Fibroblast of peridontal ligament (primary cell): ENCODE measurements at regions not wholly inside any gene's neighbourhood (a gene's known extent, or its start where the extent isn't known, plus 50 kb on each side); places are given as distances from the start of the nearest gene placed in this dataset.
"Not testable (repeated sequence)": the region's sequence is repeated elsewhere in the genome, so short reads cannot be mapped to it uniquely, and the experiment has no call there.

Source experiments
- DNase-seq: peaks from one replicate; pipeline ENCODE4 v3.0.0-alpha.2; 2010; ENCODE audit errors: extremely low read depth

DNA sequence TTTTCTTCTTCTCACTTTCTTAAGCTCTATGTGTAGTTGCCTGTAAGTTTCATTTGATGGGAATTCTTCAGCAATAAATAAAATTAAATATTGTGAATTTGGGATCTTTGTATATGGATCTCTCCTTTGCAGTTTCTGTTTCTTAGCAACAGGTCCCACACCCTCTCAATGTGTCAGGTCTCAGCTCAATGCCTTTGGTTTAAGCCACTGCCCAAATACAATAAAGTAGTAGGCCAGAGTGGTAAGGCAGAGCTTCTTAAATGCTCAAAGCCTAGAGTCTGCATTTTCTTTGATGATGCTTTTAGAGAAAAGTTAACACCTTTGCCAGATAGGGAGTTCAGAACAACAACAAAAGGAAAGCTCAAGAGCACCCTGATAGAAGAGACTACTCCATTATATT is 343.7 kb downstream of the NSUN3 start:
- DNase-seq: no peak

DNA sequence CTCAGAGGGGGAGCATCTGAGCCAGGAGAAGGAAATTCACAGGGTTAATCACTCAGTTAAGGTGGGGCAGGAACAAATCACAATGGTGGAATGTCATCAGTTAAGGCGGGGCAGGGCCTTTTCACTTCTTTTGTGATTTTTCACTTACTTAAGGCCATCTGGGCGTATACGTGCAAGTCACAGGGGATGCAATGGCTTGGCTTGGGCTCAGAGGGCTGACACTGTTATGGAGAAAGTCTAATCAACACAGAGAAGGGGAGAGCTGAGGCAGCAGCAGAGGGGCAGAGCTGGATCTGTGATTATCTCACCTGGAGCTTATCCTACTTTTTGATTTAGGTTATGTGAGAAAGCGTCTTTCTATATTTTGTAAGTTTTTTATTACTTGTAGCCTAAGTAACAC is 350.1 kb downstream of the NSUN3 start:
- DNase-seq: not testable (repeated sequence)

DNA sequence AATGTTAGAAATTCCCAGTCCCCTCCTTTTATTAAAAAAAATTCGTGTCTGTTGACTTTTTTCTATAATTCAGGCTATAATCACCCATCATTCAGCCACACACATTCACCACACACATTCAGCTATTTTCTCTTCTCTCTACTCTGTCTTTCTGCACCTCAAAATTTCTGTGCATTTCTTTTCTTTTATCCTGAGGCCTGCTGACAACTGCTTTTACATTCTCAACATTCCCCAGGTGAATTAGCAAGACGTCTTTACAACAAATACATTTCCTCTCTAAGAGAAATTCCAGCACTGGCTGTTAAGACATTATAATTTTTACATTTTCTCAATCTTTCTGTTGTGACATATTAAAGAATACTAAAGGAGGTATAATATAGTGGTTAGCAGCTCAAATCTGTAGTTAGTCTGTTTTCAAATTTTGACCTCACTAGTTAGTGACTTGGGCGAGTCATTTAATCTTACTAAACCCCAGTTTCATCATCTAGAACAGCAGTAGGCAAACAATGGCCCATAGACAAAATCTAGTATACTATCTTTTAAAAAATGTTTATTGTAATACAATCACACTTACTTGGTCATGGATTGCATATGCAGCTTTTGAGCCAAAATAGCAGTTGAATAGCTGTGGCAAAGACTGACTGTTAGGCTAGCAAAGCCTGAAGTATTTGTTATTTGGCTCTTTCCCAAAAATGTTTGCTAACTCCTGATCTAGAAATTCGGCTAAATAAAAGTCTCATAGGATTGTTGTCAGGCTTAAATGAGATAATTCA is 350.7 kb downstream of the NSUN3 start:
- DNase-seq: peak; percentile 80

DNA sequence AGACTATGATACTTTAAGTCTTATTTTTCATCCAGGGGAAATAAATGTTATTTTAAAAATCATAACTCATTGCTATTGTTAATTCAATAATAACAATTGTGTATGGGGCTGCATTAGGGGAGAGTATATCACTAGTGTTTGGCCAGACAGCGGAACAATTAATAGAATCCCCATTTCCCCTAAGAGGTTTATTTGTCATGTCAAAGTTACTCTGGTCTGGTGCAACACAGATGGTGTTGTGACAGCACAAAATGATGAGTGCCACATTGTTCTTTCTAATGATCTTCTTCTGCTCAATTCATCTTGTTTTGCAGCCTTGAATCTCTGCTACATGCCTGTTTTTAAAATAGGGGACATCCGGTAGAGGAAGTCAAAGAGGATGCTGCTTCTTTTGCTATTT is 351.6 kb downstream of the NSUN3 start:
- DNase-seq: no peak

DNA sequence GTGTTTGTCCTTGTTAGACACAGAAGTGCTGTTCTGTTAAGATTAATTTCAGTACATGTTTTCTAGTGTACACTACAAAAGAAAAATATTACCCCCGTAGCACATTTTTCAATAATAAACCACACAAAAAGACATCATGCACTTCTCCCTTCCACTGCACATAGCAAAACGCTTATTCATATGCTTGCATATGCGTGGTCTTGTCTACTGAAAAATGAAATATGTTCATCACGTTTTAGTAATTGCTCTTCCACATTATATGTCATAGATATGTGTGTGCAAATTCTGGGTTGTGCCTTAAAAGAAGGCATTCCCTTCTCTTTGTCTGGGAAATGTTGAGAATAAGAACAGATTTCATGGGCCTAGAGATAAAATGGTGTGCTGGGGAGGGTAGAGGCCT is 353.9 kb downstream of the NSUN3 start:
- DNase-seq: no peak

DNA sequence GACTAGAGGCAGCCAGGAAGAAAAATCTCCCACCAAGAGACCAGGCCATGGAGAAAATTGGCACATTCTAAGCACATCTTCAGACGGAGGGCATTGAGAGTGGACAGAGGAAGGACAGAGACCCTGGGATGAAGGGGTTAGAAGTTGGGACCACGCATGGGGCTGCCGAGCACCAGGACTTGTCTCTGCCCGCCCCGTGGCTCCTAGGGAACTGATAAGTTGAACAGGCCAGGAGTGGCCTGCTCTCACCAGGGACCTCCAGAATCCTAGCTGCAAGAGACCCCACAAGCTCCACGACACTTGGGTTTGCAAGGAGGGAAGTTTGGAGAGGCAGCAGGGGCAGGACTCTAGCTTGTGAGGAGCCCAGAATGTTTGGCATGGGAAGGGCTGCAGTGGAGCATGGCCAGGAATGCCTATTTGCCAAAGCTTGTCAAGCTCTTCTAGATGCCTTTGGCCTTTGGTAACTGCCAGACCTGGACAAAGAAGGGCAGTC is 355.1 kb downstream of the NSUN3 start:
- no peak for DNase-seq

DNA sequence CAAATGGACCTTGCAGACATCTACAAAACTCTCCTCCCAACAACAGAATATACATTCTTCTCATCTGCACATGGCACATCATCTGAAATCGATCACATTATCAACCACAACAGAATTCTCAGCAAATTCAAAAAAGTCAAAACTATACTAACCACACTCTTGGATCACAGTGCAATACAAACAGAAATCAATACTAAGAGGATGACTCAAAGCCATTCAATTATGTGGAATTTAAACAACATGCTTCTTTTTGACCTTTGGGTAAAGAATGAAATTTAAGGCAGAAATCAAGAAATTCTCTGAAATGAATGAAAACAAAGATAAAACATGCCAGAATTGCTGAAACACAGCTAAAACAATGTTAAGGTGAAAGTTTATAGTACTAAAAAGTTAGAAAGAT is 358.1 kb downstream of the NSUN3 start:
- DNase-seq: peak; percentile 63

DNA sequence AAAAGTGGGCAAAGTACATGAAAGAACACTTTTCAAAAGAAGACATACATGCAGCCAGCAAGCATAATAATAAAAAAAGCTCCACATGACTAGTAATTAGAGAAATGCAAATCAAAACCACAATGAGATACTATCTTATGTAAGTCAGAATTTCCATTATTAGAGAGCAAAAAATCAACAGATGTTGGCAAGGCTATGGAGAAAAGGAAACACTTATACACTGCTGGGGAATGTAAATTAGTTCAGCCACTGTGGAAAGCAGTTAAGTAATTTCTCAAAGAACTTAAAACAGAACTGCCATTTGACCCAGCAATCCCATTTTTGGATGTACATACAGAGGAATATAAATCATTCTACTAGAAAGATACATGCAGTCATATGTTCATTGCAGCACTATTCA is 360.7 kb downstream of the NSUN3 start:
- peak; percentile 67 for DNase-seq

DNA sequence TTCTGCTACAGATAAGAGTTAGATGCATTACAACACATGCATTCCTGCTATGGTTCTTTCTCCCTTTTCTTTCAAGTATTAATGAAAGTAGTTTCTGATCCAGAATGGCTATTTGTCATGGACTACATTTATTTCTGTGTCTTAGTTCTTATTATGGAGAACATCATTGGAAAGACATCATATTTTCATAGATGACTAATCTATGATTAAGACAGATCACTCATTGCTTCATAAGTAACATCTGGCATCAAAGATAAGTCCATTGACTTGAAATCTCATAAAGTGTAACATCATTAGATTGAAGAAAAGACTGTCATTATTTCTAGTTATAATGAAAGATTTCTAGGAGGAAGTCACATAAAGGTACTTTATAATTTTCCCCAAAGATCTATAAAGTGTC is 366.7 kb downstream of the NSUN3 start:
- DNase-seq: no peak

DNA sequence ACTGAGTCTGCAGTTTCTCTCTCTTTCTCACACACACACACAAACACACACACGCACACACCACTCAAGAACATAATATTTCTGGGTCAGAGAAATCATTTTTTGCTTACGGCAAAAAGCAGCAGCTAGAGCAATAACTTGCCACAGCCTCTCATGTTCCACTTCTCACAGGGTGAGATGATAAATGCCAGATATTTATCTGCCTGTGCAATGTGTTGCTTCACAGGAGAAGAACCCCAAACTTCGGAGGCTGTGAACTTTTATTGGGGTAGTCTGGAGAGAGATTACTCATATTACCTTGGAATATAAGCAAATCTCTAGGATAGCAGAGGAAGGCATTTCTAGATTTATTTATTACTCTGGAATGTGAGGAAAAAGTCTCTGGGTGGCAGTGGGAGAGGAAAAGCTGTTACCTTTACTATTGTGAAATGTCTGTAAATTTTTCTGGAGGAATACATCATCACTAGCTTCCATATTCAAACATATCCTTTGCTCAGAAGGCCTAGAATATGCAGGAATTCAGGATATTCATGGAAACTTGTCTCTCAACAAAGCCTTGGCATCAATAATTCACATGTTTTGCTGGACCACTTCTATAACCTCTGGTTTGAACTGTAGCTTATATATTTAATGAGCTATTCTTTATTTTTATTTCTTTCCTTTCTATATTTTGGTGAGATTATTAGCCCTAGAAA is 369.2 kb downstream of the NSUN3 start:
- no peak for DNase-seq

DNA sequence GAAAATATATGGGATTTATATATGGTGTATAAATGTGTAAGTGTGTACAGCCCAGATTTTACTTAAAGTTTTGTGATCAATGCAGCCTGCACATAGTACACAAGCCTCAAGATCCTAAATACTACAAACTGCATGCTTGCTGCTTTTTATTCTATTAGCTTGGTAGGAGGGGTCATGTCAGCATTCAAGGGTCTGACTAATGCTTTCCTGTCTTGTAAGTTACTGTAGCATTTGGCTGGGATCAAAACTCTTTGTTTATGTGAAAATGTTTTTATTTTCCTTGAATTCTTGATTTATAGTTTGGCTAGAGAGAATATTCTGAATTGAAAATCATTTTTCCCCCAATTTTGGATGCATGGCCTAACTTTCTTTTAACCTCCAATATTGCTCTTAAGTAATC is 370.9 kb downstream of the NSUN3 start:
- DNase-seq: no peak

DNA sequence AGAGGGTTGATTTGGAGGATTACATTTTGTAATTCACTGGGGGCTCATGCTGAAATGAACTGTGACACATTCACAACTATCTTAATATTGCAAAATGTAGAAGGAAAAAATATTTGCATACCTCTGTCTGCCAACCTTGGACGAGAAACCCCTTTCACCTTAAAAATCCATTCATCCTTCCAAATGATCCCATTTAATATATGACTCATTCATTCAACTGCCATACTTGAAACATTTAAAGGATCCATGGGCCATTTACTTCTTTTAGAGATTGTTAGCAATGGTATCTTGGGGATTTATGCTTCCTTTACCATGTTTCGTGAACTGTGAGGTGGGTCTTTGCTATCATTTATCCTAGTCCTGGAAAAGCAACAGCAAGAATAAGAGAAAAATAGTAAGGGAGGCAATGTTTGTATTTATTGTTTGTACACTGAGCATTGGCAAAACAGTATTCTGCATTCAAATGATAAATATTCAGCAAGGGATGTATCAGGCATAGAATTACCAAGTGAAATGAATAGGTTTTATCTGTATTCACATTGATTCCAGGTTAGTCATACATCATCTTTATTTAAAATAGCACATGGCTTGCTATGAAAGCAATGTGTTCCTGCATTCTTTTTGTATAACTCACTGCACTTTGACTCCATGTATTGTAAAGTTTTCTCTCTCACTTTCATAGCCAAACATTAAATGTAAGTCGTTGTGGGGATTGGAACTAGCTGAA is 378.1 kb downstream of the NSUN3 start:
- DNase-seq: peak; percentile 36

DNA sequence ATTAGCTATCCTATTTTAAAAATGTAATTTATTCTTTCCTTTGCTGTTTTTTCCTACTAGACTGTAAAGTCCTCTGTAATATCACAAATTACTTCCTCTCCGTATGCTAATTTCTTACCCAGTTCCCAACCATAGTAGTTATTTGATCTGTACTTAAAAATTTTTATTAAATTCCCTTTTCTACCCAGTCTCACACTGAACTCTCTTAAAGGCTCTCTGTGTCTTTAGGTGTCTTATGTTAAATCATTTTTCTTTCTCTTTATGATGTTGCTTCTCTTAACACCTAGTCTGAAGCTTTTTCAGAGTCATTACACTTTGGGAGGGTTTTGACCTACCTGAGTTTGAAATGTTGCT is 378.6 kb downstream of the NSUN3 start:
- DNase-seq: no peak

DNA sequence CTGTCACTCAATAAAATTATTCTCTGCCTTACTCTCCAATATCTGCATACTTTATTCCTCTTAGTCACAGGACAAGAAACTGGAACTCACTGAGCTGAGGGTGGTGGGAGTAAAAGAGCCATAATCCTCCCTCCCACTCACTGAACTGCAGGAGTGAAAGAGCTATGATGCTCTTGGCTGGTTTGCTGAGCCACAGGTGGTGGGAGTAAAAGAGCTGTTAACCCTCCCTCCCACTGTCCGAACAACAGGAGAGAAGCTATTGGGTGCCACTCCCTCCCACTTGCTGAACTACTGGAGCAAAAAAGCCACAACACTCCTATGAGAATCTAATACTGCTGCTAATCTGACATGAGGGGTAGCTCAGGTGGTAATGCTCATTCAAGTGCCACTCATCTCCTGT is 391.0 kb downstream of the NSUN3 start:
- DNase-seq: no peak

DNA sequence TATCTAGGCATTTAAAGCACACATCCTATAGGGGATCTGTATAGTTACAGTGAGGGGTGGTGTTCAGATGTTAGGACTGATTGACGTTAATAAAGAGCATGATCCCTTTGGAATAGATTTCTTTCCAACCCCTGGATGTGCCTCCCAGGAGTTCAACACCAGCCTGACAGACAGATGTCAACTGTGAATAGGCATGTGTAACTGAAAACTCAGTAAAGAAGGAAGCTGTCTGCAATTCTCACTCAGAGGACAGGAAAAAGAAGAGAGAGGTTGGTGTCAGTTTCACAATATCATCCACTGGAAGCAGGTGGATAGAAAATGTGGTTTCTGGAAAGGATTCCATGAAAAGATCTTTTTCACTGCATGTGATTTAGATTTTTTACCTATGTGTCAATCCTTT is 396.3 kb downstream of the NSUN3 start:
- no peak for DNase-seq

DNA sequence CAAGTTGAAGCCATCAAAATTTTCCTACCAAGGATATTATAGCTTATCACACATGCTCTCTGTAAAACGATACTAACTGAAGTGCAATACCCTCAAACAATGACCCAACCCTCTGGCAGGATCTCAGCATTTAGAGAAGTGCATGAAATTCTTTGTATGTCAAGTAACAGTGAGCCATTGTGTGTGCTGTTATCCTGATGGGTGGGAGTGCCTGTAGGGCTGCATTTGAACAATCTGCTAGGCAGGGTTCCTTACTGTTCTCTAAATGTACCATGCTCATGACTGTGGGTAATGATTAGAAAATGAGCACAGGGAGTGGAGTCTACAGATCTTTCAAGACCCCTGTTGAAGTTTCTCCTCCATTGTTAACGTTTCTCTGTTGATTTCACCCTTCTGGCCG is 398.1 kb downstream of the NSUN3 start:
- DNase-seq: no peak

DNA sequence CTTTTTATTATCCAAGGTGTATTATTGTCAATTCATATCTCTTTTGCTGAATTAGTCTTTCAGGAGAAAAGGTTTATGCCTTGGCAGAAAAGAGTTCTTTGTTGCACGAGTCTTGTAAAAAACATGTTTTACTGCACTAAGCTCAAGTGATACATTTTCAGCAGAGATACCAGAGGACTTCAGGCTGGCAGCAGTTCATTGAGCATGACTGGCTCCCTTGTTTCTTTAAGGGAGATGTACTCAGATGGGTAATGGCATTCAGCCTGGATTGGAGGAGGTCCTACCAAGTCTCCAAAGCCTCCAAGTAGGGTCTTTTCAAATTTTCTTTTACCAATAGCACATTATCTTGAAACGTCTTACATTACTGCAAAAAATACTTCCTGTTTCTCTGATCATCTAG is 400.1 kb downstream of the NSUN3 start:
- DNase-seq: no peak

DNA sequence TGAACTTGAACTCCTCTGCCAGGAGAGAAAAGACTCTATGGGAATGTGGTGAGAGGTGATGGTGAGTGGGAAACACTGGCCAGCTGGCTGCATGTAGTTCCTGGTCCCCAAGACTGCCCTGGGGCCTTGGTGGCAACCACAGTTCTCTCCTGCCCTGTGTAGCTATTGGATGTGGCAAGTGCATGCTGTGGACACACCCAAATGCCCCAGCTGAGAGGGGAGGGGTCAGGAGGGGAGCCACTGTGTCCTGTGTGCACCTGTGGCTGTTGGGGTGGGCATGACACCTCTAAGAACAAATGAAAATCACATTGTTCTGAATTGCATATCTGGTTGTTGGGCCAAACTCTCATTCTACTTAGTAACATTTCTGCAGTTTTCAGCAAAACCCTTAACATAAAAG is 409.6 kb downstream of the NSUN3 start:
- no peak for DNase-seq

DNA sequence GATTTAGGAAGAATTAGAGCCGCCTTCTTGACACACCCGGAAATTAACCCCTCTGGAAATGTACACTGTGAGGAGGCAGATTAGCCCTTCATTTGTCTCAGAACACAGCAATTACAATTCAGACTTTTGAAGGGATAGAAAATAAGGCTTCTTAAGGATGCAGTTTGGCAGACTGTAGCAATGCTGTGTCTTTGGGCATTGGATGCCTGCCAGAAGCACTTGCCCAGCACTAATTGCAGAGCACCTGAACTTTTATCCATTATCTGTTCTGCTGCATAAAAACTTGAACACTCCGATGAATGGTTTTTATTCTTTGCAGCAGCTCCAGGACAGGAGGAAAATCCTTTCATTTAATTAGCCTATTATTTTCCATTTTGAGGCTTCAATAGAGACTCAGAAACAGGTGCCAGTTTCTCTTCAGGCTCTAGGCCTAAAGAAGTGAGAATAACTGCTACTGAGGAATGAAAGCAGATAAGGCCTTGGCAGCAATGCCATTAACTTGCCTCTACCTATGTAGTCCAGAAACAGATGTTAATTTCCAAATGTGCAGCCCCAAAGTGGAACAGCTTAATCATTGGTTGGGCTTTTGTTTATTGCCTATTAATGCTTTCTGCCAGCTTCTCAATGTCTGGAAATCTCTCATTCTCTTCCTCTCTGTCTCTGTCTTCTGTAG is 418.5 kb downstream of the NSUN3 start:
- no peak for DNase-seq

DNA sequence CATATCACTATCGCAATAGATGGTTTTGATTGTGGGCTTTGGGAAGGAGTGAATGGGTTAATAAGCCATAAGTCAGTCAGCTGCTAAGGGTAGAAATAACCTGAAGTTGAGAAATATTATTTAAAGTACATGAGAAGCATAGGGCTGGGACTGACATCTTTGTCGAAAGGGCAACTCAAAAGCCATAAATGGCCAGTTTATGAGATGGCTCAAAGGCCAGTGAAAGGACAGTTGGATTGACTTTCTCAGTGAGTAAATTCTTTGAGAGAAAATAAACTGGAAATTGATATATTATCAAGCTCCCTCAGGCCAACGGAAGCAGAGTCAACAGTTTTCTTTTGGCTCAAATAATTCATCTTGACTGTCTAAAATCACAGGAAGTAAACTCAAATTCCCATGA is 419.8 kb downstream of the NSUN3 start:
- no peak for DNase-seq

DNA sequence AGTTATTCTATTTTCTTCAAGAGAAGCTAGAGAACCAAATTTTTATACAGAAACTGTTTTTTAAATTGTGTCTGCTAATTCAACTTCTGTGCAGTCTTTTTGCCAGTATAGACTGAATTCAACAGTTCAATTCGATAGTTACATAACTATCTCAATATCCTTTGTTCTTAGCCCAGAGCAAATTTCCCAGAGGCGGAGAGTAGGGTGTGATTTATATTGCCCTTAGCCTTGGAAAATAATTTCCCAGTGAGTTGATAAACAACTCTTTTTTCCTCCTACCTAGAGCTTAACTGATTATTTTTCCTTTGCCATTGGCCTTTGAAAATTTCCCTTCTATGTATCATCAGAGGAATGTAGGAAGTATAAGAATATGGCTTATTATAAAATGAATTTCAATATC is 420.5 kb downstream of the NSUN3 start:
- DNase-seq: no peak

DNA sequence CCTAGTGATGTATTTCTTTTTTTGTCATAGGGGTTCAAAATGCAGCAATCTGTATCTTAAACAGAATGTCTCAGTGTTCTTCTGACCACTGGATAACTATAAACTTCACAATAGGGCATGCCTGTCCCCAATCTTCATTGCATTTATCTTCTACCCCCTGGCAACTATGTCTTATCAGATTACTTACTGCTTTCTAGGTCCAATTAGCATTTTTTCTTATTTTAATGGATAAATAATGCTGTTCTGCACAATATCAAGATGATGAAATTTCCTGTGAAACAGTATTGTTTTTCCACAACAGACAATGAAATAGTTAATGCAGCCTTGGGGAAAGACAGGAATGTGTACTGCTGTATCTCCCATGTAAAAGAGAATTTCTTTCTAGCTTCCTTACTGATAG is 432.1 kb downstream of the NSUN3 start:
- no peak for DNase-seq
